ENCODE measurements at regions not wholly inside any gene's neighbourhood (a gene's known extent, or its start where the extent isn't known, plus 50 kb on each side); places are given as distances from the start of the nearest gene placed in this dataset.

DNA sequence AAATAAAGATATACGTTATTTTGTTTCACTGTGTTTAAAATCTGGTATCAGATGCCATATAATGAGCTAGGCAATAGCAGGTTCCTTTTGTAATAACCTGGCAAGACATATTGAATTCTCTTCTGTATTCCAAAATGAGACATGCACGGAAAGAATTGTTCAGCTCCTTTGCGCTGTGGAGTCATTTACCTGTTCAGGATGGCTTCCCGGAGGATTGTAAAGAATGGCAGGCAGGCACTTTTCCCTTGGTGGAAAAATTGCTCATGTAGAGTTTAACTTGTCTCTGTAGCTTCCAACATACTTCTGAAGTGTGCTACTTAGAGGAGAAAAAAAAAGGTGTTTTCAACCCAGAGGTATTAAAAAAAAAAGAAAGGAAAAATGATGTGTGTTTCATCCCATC lies 805.2 kb downstream of the GALC start (continued):
- TF ChIP-seq ZNF462 (CRISPR knock-in tag; IDR thresholded peaks at IDR 0.05): no peak

DNA sequence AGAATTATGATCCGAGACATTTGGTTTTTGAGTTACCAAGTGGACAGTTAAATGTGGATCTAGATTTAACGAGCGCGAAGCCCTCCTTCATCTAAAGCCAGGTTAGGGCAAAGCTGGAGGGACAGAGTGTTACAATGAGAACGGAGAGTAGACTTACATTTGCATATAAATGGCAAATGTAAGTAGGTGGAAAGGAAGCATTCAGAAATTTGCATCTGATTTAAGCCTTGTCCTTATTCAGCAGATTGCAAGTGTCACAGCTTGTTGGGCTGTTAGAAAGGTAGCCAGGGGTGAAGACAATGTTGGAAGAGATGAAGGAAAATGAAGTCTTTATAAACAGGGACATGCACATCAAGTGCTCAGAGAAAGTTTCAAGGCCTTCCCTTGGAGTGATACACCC lies 806.2 kb downstream of the GALC start:
- no peak overlapping the region for H2AFZ ChIP-seq
- TF ChIP-seq ZNF462 (CRISPR knock-in tag; IDR thresholded peaks at IDR 0.05) (peak; percentile 77; the same call in 1 of the 2 replicates), NANOG (IDR thresholded peaks at IDR 0.05; ENCODE audit: borderline replicate concordance) (peak; percentile 80; the same call in 1 of the 2 replicates), CREB1 (CRISPR knock-in tag; IDR thresholded peaks at IDR 0.05; ENCODE audit: low read depth) (0 out of 2 replicates have a peak, but pooled peaks have one; percentile 13), CTCF (conservative IDR thresholded peaks at IDR 0.05; ENCODE audit: low read depth in 2 of 2) (no peak)
- peak; percentile 98 for ATAC-seq
- no peaks in the 10 kb centered on the region for H3K79me2 ChIP-seq (replicated peaks; ENCODE audit: insufficient read depth)
- peak overlapping the region; percentile 29 for H3K4me3 ChIP-seq
- no peaks in the 10 kb centered on the region for H3K36me3 Mint-ChIP-seq (ENCODE audit: low read depth)
- H4K20me1 ChIP-seq (replicated peaks; ENCODE audit: insufficient read depth): no peaks in the 10 kb centered on the region
- no peaks in the 10 kb centered on the region for H3K27me3 ChIP-seq (ENCODE audit: insufficient read depth)
- H3K36me3 ChIP-seq (ENCODE audit: insufficient read depth): no peaks in the 10 kb centered on the region
- H3K27ac Mint-ChIP-seq: peak overlapping the region; percentile 67; the same call in 1 of the 2 replicates
- peaks cover 44% of the 10 kb centered on the region for H3K4me1 Mint-ChIP-seq
- peak; percentile 86 for DNase-seq (ENCODE audit: low spot score)
- 0 out of 2 replicates have a peak, but pooled peaks cover 2% of the 10 kb centered on the region for H3K9me2 ChIP-seq (ENCODE audit: insufficient read depth)
- H3K4me1 ChIP-seq (ENCODE audit: insufficient read depth): peaks cover 32% of the 10 kb centered on the region
- H3K4me2 ChIP-seq: peak overlapping the region; percentile 51
- no peaks in the 10 kb centered on the region for H3F3A ChIP-seq (replicated peaks; ENCODE audit: low read depth)
- H3K9me3 Mint-ChIP-seq: no peaks in the 10 kb centered on the region
- H3K27ac ChIP-seq (ENCODE audit: low read depth): no peak overlapping the region
- no peaks in the 10 kb centered on the region for H3K27me3 Mint-ChIP-seq (ENCODE audit: insufficient read depth, low read depth, poor library complexity)
- H3K4me3 Mint-ChIP-seq: peak overlapping the region; percentile 50

Measured in GM23338 (cell line).